ENCODE measurements at regions not wholly inside any gene's neighbourhood (a gene's known extent, or its start where the extent isn't known, plus 50 kb on each side); places are given as distances from the start of the nearest gene placed in this dataset.
"Not testable (repeated sequence)": the region's sequence is repeated elsewhere in the genome, so short reads cannot be mapped to it uniquely, and the experiment has no call there.

- TF ChIP-seq CTCF (IDR thresholded peaks at IDR 0.05; ENCODE audit: low read depth, low read length): no peak
- no peak for DNase-seq (ENCODE audit: extremely low read depth, low read depth)
These were observed 412.5 kb downstream of the ADAM29 start for GRCh38 chr4:175330652-175331051.

GRCh38 chr4:175335331-175335730, 417.2 kb downstream of the ADAM29 start:
- no peak for TF ChIP-seq CTCF (IDR thresholded peaks at IDR 0.05; ENCODE audit: low read depth, low read length)
- DNase-seq (ENCODE audit: extremely low read depth, low read depth): no peak

- not testable (repeated sequence) for DNase-seq (ENCODE audit: extremely low read depth, low read depth)
These were observed 418.4 kb downstream of the ADAM29 start for GRCh38 chr4:175336570-175336969.

GRCh38 chr4:175339100-175339707, 421.0 kb downstream of the ADAM29 start:
- TF ChIP-seq CTCF (IDR thresholded peaks at IDR 0.05; ENCODE audit: low read depth, low read length): no peak
- no peak for DNase-seq (ENCODE audit: extremely low read depth, low read depth)

- no peak for DNase-seq (ENCODE audit: extremely low read depth, low read depth)
- TF ChIP-seq CTCF (IDR thresholded peaks at IDR 0.05; ENCODE audit: low read depth, low read length): no peak
These were observed 423.1 kb downstream of the ADAM29 start for GRCh38 chr4:175341203-175341755.

GRCh38 chr4:175346376-175346775, 428.2 kb downstream of the ADAM29 start:
- no peak for DNase-seq (ENCODE audit: extremely low read depth, low read depth)
- no peak for TF ChIP-seq CTCF (IDR thresholded peaks at IDR 0.05; ENCODE audit: low read depth, low read length)

- no peak for DNase-seq (ENCODE audit: extremely low read depth, low read depth)
- TF ChIP-seq CTCF (IDR thresholded peaks at IDR 0.05; ENCODE audit: low read depth, low read length): no peak
These were observed 432.1 kb downstream of the ADAM29 start for GRCh38 chr4:175350246-175350645.

GRCh38 chr4:175351473-175351872, 433.3 kb downstream of the ADAM29 start:
- no peak for TF ChIP-seq CTCF (IDR thresholded peaks at IDR 0.05; ENCODE audit: low read depth, low read length)
- DNase-seq (ENCODE audit: extremely low read depth, low read depth): no peak

All from AG09319 (cell line).